Dermis blood vessel endothelial cell (primary cell): ENCODE measurements at regions not wholly inside any gene's neighbourhood (a gene's known extent, or its start where the extent isn't known, plus 50 kb on each side); places are given as distances from the start of the nearest gene placed in this dataset.
"Not testable (repeated sequence)": the region's sequence is repeated elsewhere in the genome, so short reads cannot be mapped to it uniquely, and the experiment has no call there.

ENCODE experiments used
- DNase-seq: peaks from one replicate; pipeline ENCODE4 v3.0.0; 2010

DNA sequence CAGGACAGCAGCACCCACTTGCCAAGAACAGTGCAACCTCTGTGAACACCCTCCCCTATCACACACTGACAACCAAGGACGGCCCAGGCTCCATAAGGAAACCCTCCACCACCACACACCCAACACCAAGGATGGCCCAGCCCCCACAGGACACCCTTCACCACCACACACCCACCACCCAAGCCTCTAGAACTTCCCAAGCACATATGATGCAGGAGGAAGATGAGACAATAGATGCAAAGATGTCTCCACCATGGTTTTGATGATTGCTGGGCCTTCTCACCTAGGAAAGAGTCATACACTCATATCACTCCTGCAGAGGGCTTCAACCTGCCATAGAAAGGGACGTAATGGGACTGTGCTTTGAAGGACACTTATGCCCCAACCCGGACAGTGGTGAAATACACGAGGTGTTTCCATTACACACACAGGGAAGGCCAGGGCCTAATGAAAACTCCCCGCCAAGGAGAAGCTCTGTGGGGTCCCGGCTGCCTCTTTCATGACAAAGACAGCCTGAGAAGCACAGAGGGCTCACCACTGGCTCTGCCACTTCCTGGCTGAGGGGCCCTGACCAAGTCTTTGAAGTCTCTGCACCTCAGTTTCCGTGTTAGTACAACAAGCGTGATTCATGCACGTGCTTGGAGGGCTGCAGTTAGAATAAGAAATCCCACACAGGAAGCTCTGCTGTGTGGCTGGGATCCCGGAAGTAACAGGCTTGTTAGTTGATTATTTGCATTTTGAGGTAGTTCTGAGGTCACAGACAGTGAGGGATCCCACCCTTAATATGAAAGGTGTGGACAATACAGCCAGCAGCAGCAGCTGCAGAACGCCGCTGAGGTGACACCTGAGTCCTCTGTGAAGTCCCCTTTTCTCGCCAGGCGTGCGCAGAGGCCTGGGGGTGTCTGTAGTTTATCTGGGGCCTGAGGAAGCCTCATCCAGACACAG, 61.9 kb upstream of the ATP12A start:
- DNase-seq, result no peak

DNA sequence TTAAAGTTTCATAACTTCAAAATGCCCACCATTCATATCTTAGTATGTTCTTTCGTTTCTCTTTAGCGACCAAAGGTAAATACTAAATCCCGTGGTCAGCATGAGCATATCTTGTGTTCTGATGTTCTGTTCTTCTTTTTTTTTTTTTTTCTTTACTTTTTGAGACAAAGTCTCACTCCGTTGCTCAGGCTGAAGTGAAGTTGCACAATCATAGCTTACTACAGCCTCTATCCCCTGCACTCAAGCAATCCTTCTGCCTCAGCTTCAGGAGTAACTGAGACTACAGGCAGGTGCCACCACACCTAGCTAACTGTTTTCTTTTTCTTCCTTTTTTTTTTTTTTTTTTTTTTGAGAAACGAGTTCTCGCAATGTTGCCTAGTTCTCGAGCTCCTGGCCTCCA, 60.9 kb upstream of the ATP12A start:
- no peak for DNase-seq

DNA sequence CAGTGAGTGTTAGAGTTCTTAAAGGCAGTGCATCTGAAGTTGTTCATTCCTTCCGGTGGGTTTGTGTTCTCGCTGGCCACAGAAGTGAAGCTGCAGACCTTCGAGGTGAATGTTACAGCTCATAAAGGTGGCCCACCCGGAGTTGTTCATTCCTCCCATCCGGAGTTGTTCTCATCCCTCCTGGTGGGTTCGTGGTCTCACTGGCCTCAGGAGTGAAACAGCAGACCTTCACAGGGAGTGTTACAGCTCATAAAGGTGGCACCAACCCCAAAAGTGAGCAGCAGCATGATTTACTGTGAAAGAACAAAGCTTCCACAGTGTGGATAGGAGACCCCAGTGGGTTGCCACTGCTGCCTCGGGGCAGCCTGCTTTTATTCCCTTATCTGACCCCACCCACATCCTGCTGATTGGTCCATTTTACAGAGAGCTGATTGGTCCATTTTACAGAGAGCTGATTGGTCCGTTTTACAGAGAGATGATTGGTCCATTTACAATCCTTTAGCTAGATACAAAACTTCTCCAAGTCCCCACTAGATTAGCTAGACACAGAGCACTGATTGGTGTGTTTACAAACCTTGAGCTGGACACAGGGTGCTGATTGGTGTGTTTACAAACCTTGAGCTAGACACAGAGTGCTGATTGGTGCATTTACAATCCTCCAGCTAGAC, 57.6 kb upstream of the ATP12A start:
- not testable (repeated sequence) for DNase-seq

DNA sequence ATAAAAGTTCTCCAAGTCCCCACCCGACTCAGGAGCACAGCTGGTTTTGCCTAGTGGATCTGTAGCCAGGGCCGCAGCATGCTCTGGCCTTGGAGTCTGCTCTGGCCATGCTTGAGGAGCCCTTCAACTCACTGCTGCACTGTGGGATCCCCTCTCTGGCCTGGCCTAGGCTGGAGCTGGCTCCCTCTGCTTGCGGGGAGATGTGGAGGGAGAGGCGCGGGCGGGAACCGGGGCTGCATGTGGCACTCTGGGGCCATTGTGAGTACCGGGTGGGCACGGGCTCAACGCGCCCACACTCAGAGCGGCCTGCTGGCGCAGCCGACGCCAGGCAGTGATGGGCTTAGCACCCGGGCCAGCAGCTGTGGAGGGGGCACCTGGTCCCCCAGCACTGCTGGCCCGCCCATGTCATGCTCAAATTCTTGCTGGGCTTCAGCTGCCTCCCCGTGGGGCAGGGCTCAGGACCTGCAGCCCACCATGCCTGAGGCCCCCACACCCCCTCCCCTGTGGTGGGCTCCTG, 57.0 kb upstream of the ATP12A start:
- no peak for DNase-seq

DNA sequence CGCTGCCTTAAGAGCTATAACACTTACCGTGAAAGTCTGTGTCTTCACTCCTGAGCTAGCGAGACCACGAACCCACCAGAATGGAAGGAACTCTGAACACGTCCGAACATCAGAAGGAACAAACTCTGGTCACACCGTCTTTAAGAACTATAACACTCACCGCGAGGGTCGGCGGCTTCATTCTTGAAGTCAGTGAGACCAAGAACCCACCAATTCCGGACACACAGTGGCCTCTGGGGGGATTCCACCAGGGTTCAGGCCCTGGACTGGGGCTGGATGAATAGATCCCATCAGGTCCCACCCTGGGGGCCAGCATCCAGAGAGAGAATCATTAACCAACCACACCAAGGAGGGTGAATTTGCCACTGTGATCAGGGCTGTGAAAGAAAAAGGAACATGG, 55.8 kb upstream of the ATP12A start:
- DNase-seq, result no peak

DNA sequence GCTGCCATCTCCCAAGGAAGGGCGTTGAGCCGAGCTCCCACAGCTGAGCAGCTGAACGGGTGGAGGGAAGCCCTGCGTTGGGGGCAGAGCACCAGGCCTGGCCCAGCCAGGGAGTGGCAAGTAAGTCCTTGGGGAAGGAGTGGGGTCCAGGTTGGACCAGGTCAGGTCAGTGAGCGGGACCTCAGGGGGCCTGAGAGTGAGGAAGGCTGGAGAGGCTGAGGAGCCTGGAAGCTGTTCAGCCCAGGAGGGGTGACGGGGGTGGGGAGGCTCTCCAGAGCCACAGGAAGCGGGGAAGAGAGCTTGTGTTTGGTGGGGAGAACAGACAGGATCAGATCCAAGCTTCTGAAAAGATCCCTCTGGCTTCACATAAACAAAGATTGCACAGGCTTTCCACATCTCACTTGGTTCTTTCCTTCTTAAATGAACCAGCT, 55.4 kb upstream of the ATP12A start:
- DNase-seq, result no peak

DNA sequence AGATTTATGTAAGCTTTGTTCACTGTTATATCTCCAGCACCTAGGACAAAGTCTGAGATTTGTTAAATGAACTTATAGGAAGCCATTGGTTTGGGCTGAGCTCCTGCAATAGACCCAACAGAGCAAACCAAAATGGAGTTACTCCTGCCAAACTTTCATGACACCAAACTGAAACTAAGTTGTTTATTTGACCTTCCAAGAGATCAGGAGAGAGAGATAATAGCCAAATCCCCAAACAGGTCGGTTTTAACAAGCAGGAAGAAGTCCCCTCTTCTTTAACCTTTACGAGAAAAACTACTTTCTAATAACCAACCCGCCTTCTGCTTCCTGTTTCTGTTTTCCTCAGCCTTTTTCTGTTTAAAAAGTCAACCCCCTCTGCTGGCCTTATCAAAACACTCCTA, 54.9 kb upstream of the ATP12A start:
- no peak for DNase-seq

DNA sequence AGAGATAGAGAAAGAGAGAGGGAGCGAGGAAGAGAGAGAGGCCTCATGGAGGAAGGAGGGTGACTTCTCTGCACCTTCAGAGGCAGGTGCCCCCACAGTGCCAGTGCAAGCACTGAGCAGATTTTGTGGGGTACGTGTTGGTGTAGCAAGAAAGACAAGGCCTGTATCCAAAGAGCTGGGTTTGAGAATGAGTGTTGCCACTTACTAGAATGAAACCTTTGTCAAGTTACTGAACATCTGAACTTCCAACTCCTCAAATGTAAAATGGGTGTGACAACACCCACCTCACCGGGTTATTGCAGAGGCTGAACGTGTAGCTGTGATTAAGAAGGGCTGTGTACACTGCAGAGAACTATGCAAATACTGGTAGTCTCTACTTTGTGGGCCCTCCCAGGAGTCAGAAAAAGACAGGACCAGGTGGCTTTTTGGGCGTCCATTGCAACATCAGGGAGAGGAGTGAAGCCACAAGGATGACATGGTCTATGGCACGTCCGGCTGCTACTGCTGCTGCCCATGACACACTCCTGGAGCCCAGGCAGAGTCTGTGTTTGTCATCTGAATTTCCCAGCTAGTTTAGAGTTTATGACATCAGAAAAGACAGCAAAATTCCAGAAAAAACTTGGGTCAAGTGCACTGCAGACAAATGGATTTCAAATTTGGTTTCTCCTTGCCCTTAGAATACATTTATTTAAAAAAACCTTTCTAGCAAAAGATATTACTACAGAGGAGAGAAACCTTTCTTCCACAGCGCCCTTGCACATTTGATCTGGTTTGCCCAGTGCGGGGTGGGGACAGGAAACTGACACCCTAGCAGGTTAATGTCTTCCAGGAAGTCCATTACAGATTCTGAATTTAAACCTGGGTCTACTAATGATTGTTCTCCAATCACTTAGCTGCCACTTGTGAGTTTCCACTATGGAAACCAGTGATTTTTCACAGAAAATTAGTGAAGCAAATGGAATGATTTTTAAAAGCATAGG, 54.0 kb upstream of the ATP12A start:
- DNase-seq, result no peak

DNA sequence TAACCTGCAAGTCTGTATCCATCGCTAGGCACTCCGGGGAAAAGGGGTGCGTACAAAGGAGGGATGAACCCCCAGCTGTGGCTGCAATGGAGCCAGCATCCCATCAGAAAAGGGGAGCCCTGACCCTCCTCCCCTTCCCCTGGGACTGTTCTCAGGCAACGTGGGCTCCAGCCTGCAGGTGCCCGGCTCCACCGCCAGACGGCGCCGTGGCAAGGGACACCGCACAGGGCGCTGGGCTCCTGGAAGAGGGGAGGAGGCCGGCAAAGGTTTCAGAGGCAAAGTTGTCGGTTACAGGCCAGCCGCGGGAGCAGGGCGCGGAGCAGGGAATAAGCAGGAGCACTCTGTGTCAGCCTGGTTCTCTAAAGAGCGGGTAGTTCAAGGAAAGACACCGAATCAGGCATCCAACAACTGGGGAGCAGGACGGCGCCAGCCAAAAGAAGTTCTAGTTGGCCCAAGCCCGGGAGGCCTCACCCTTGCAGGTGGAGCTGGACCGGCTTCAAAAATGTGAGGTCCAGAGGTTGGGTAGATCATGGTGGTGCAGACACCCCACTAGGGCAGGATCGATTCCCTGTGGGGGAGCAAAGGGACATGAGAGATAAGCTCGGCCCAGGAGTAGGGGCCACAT, 53.0 kb upstream of the ATP12A start:
- peak; percentile 16 for DNase-seq

DNA sequence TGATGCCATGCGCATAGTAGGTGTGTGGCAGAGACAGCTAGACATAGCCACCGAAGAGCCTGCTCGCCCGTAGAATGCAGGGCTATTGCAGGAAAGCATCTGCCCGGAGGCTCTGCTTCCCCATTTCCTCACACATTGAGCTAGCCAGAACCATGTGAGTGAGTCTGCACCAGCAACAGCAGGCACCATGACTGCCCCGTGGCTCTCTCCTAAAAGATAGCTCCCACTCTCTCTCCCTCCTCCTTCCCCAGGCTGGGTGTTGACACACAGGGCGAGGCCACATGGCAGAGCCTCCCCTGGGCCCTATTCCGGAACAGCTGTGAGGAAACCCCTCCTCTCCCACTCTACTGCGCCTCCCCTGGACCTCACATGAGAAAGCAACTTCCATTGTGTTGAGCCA, 52.3 kb upstream of the ATP12A start:
- DNase-seq, result no peak

DNA sequence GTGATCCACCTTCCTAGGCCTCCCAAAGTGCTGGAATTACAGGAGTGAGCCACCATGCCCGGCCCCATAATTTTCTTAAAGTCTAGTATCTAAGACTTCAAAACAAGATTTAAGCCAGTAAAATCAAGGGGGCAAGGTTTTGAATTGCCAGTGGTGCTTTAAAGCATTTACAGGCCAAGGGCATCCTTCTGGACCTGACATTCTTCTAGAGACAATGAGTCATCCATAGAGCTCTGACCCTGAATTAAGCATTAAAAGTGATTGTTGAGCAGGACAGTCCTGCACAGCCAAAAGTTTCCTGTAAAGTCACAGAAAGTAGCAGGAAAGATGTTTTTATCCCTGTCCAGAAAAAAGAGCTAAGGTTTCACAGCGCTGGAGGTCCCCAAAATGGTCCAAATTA, 50.9 kb upstream of the ATP12A start:
- no peak for DNase-seq

DNA sequence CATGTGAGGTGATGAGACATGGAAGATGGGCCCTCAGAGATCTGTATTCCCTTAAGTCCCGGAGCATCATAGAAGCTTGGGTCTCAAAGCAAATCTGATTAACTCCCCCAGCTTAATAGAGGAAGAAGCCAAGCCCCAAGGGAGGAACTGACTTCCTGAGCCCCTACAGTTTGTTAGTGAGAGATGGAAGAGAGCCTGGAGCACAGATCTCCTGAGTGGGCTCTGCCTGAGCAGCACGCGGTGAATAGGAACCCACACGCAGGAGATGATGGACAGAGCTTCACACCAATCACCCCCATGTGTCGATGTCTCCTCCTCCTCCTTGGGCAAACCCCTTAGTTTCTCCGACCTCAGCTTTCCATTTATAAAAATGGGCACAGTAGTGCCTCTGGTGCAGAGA, 50.1 kb upstream of the ATP12A start:
- no peak for DNase-seq
